ENCODE measurements at regions not wholly inside any gene's neighbourhood (a gene's known extent, or its start where the extent isn't known, plus 50 kb on each side); places are given as distances from the start of the nearest gene placed in this dataset.
"Not testable (repeated sequence)": the region's sequence is repeated elsewhere in the genome, so short reads cannot be mapped to it uniquely, and the experiment has no call there.

GRCh38 chrX:40875476-40875875 is 140.1 kb upstream of the MED14 start:
- Histone ChIP-seq H3K4me1 (peaks cover 0 to 13% (median 4%) of the 10 kb centered on the region in 4 donors), H3K4me3 (no peak overlapping the region), H3K27ac (replicated peaks in 1 of 4) (no peak overlapping the region), H3K9me3 (no peaks in the 10 kb centered on the region), H3K36me3 (no peaks in the 10 kb centered on the region), H3K27me3 (no peaks in the 10 kb centered on the region)
- no peak for TF ChIP-seq CTCF (IDR thresholded peaks at IDR 0.05)
- no peak for TF ChIP-seq EP300 (IDR thresholded peaks at IDR 0.05)
- TF ChIP-seq POLR2A (IDR thresholded peaks at IDR 0.05; ENCODE audit: low read depth), result no peak
- TF ChIP-seq POLR2AphosphoS5 (IDR thresholded peaks at IDR 0.05), result no peak
- intact Hi-C loops (cut with DNase I), result no loop called here
- WGBS, result 61% methylated on average over 3 of the region's 3 CpGs
- no peak for DNase-seq (ENCODE audit: extremely low spot score)

GRCh38 chrX:40877887-40878286 is 142.5 kb upstream of the MED14 start:
- 44% methylated on average over 4 of the region's 4 CpGs for WGBS
- no peaks in the 10 kb centered on the region for H3K36me3 ChIP-seq
- no peaks in the 10 kb centered on the region for H3K9me3 ChIP-seq
- peak overlapping the region in 1 of 4 donors; percentile 9 for H3K4me3 ChIP-seq
- peaks cover 0 to 7% (median 0%) of the 10 kb centered on the region in 4 donors for H3K4me1 ChIP-seq
- no peak for DNase-seq (ENCODE audit: extremely low spot score)
- intact Hi-C loops (cut with DNase I), result no loop called here
- peak; percentile 34 to 49 (median 40) for TF ChIP-seq CTCF (IDR thresholded peaks at IDR 0.05)
- TF ChIP-seq POLR2A (IDR thresholded peaks at IDR 0.05; ENCODE audit: low read depth), result no peak
- TF ChIP-seq POLR2AphosphoS5 (IDR thresholded peaks at IDR 0.05), result no peak
- H3K27ac ChIP-seq (replicated peaks in 1 of 4), result no peak overlapping the region
- H3K27me3 ChIP-seq, result no peaks in the 10 kb centered on the region

- 45% methylated on average over 3 of the region's 3 CpGs for WGBS
- TF ChIP-seq POLR2AphosphoS5 (IDR thresholded peaks at IDR 0.05) (no peak), EP300 (IDR thresholded peaks at IDR 0.05) (no peak), CTCF (IDR thresholded peaks at IDR 0.05) (no peak), POLR2A (IDR thresholded peaks at IDR 0.05; ENCODE audit: low read depth) (no peak)
- Histone ChIP-seq H3K9me3 (no peaks in the 10 kb centered on the region), H3K4me1 (peaks cover 0 to 7% (median 0%) of the 10 kb centered on the region in 4 donors), H3K4me3 (no peak overlapping the region), H3K27ac (replicated peaks in 1 of 4) (no peak overlapping the region), H3K36me3 (no peaks in the 10 kb centered on the region), H3K27me3 (no peaks in the 10 kb centered on the region)
- intact Hi-C loops (cut with DNase I), result no loop called here
- DNase-seq (ENCODE audit: extremely low spot score), result no peak
Measured at GRCh38 chrX:40878766-40879165, 143.4 kb upstream of the MED14 start.

GRCh38 chrX:40879172-40879571 is 143.8 kb upstream of the MED14 start:
- WGBS, result 59% methylated on average over 6 of the region's 6 CpGs
- H3K4me3 ChIP-seq; H3K27me3 ChIP-seq; intact Hi-C loops (cut with DNase I); H3K9me3 ChIP-seq; DNase-seq (ENCODE audit: extremely low spot score); H3K27ac ChIP-seq (replicated peaks in 1 of 4); H3K36me3 ChIP-seq; H3K4me1 ChIP-seq: not testable (repeated sequence)

GRCh38 chrX:40880712-40881111 is 145.4 kb upstream of the MED14 start:
- intact Hi-C loops (cut with DNase I), result loop anchor here (5.0 kb wide), 1 partner anchor 222 kb away; no protein-coding TSS in a partner anchor
- no peak overlapping the region for H3K27ac ChIP-seq (replicated peaks in 1 of 4)
- WGBS, result 71% methylated on average over 3 of the region's 3 CpGs
- TF ChIP-seq POLR2A (IDR thresholded peaks at IDR 0.05; ENCODE audit: low read depth), result no peak
- no peak for TF ChIP-seq POLR2AphosphoS5 (IDR thresholded peaks at IDR 0.05)
- no peak for TF ChIP-seq CTCF (IDR thresholded peaks at IDR 0.05)
- TF ChIP-seq EP300 (IDR thresholded peaks at IDR 0.05), result no peak
- no peak overlapping the region for H3K4me3 ChIP-seq
- H3K27me3 ChIP-seq, result no peaks in the 10 kb centered on the region
- no peaks in the 10 kb centered on the region for H3K4me1 ChIP-seq
- DNase-seq (ENCODE audit: extremely low spot score), result no peak
- no peaks in the 10 kb centered on the region for H3K36me3 ChIP-seq
- H3K9me3 ChIP-seq, result no peaks in the 10 kb centered on the region
